Sigmoid colon (tissue), 6 donors: ENCODE measurements at regions not wholly inside any gene's neighbourhood (a gene's known extent, or its start where the extent isn't known, plus 50 kb on each side); places are given as distances from the start of the nearest gene placed in this dataset.

Experiments
- DNase-seq: peaks from one replicate; pipeline ENCODE4 v3.0.0-alpha.2; 2019
- H3K27ac ChIP-seq, 4 donors: fragments of 200-600 bp; sonication (generic); one replicate each; pipeline ENCODE4 v1.5.1; 2016 to 2019; ENCODE audit warnings: mild to moderate bottlenecking in 1 of 4
- H3K27me3 ChIP-seq, 3 donors: fragments of 200-600 bp; sonication (generic); one replicate each; pipeline ENCODE4 v1.5.1; 2019; ENCODE audit warnings: mild to moderate bottlenecking in 1 of 3
- H3K36me3 ChIP-seq, 4 donors: fragments of 200-600 bp; sonication (generic); one replicate each; pipeline ENCODE4 v1.5.1; 2016 to 2019
- H3K4me1 ChIP-seq, 4 donors: fragments of 200-600 bp; sonication (generic); one replicate each; pipeline ENCODE4 v1.5.1; 2017 to 2019
- H3K4me3 ChIP-seq, 4 donors: fragments of 200-600 bp; sonication (generic); one replicate each; pipeline ENCODE4 v1.5.1; 2017 to 2019; ENCODE audit warnings: mild to moderate bottlenecking in 2 of 4, moderate library complexity in 1 of 4
- H3K9me3 ChIP-seq, 4 donors: fragments of 200-600 bp in 3 of 4; sonication (generic) in 3 of 4; one replicate each; pipeline versions ENCODE4 v1.5.1 to v1.6.1; 2013 to 2019
- EP300 ChIP-seq, 4 donors: sonication (generic); formaldehyde crosslinking; IDR thresholded peaks; one replicate each; pipeline ENCODE4 v1.6.1; 2017; ENCODE audit warnings: antibody characterized with exemption in 4 of 4
- POLR2A ChIP-seq, 2 donors: fragments of 450-650 bp; IDR thresholded peaks; one replicate each; pipeline ENCODE4 v1.6.1; 2016; ENCODE audit warnings: antibody characterized with exemption in 2 of 2, mild to moderate bottlenecking in 2 of 2, moderate library complexity in 2 of 2
- POLR2AphosphoS5 ChIP-seq, 4 donors: sonication (generic); formaldehyde crosslinking; IDR thresholded peaks; one replicate each; pipeline ENCODE4 v1.6.1; 2017; ENCODE audit warnings: antibody characterized with exemption in 4 of 4
- WGBS, 2 donors: extraction: QIAGEN DNeasy Blood & Tissue Kit; methylation state at CpG; one replicate each; pipeline ENCODE4 v1.1.7; 2013; 5-methylcytosine and 5-hydroxymethylcytosine counted together
- intact Hi-C: fragments of 100-400 bp; cut with DNase I; formaldehyde crosslinking; loops from one replicate; pipeline ENCODE4 v1.15.1; 2023
- TF ChIP-seq, protein P1 (sequence below), 4 experiments: fragments of 450-650 bp in 3 of 4; fragments of 200-600 bp in 1 of 4; IDR thresholded peaks; one replicate each; pipeline ENCODE4 v1.5.1; 2016 to 2019; ENCODE audit warnings: antibody characterized with exemption in 4 of 4, mild to moderate bottlenecking in 3 of 4, moderate library complexity in 2 of 4
- donor health status: healthy with polysubstance abuse.
- donor health status: healthy.

GRCh38 chr20:56171087-56172012 is 77.2 kb upstream of the MC3R start:
- H3K27ac ChIP-seq = no peak overlapping the region
- intact Hi-C loops = no loop called here
- H3K9me3 ChIP-seq = no peaks in the 10 kb centered on the region
- 59 to 67% methylated on average over 6 of the region's 6 CpGs for WGBS, 2 donors
- DNase-seq = no peak
- no peaks in the 10 kb centered on the region for H3K36me3 ChIP-seq
- no peaks in the 10 kb centered on the region for H3K27me3 ChIP-seq
- no peaks in the 10 kb centered on the region for H3K4me1 ChIP-seq
- H3K4me3 ChIP-seq = no peak overlapping the region
- TF ChIP-seq, protein P1, sequence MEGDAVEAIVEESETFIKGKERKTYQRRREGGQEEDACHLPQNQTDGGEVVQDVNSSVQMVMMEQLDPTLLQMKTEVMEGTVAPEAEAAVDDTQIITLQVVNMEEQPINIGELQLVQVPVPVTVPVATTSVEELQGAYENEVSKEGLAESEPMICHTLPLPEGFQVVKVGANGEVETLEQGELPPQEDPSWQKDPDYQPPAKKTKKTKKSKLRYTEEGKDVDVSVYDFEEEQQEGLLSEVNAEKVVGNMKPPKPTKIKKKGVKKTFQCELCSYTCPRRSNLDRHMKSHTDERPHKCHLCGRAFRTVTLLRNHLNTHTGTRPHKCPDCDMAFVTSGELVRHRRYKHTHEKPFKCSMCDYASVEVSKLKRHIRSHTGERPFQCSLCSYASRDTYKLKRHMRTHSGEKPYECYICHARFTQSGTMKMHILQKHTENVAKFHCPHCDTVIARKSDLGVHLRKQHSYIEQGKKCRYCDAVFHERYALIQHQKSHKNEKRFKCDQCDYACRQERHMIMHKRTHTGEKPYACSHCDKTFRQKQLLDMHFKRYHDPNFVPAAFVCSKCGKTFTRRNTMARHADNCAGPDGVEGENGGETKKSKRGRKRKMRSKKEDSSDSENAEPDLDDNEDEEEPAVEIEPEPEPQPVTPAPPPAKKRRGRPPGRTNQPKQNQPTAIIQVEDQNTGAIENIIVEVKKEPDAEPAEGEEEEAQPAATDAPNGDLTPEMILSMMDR (IDR thresholded peaks at IDR 0.05) = peak in 2 of 4 experiments; percentile 7 to 37
- no peak for TF ChIP-seq POLR2A (IDR thresholded peaks at IDR 0.05)
- no peak for TF ChIP-seq POLR2AphosphoS5 (IDR thresholded peaks at IDR 0.05)

- WGBS, 2 donors = 74 to 77% methylated on average over 5 of the region's 5 CpGs
- no peaks in the 10 kb centered on the region for H3K36me3 ChIP-seq
- no peak for TF ChIP-seq POLR2A (IDR thresholded peaks at IDR 0.05)
- TF ChIP-seq POLR2AphosphoS5 (IDR thresholded peaks at IDR 0.05) = no peak
- TF ChIP-seq EP300 (IDR thresholded peaks at IDR 0.05) = no peak
- TF ChIP-seq, protein P1 (IDR thresholded peaks at IDR 0.05) = no peak
- no peak overlapping the region for H3K4me3 ChIP-seq
- no peaks in the 10 kb centered on the region for H3K4me1 ChIP-seq
- no peaks in the 10 kb centered on the region for H3K27me3 ChIP-seq
- no peak for DNase-seq
- H3K27ac ChIP-seq = no peak overlapping the region
- intact Hi-C loops = no loop called here
- H3K9me3 ChIP-seq = no peaks in the 10 kb centered on the region
These were observed 75.1 kb upstream of the MC3R start for GRCh38 chr20:56173438-56173837.

GRCh38 chr20:56174416-56174815 is 74.1 kb upstream of the MC3R start:
- 62 to 78% methylated on average over 3 of the region's 3 CpGs for WGBS, 2 donors
- TF ChIP-seq POLR2A (IDR thresholded peaks at IDR 0.05) (no peak), POLR2AphosphoS5 (IDR thresholded peaks at IDR 0.05) (no peak), EP300 (IDR thresholded peaks at IDR 0.05) (no peak)
- TF ChIP-seq, protein P1 (IDR thresholded peaks at IDR 0.05) = no peak
- no peak overlapping the region for H3K4me3 ChIP-seq
- intact Hi-C loops = no loop called here
- H3K4me1 ChIP-seq = no peaks in the 10 kb centered on the region
- no peak overlapping the region for H3K27ac ChIP-seq
- DNase-seq = no peak
- H3K27me3 ChIP-seq = no peaks in the 10 kb centered on the region
- H3K36me3 ChIP-seq = no peaks in the 10 kb centered on the region
- no peaks in the 10 kb centered on the region for H3K9me3 ChIP-seq

GRCh38 chr20:56175884-56176283 is 72.6 kb upstream of the MC3R start:
- 71 to 76% methylated on average over 3 of the region's 3 CpGs for WGBS, 2 donors
- H3K27ac ChIP-seq = no peak overlapping the region
- no peaks in the 10 kb centered on the region for H3K4me1 ChIP-seq
- H3K9me3 ChIP-seq = no peaks in the 10 kb centered on the region
- intact Hi-C loops = no loop called here
- no peak overlapping the region for H3K4me3 ChIP-seq
- H3K27me3 ChIP-seq = no peaks in the 10 kb centered on the region
- DNase-seq = no peak
- no peaks in the 10 kb centered on the region for H3K36me3 ChIP-seq
- TF ChIP-seq POLR2AphosphoS5 (IDR thresholded peaks at IDR 0.05) (no peak), EP300 (IDR thresholded peaks at IDR 0.05) (no peak), POLR2A (IDR thresholded peaks at IDR 0.05) (no peak)
- TF ChIP-seq, protein P1 (IDR thresholded peaks at IDR 0.05) = no peak
